ENCODE measurements at regions not wholly inside any gene's neighbourhood (a gene's known extent, or its start where the extent isn't known, plus 50 kb on each side); places are given as distances from the start of the nearest gene placed in this dataset.
A peak's percentile ranks its signal among the peaks of the same experiment; 100 is the strongest.
"Not testable (repeated sequence)": the region's sequence is repeated elsewhere in the genome, so short reads cannot be mapped to it uniquely, and the experiment has no call there.

- DNase-seq = peak; percentile 7
These were observed 102.1 kb downstream of the CRPPA start for GRCh38 chr7:16318989-16319915.

GRCh38 chr7:16318463-16318862, 102.9 kb downstream of the CRPPA start:
- DNase-seq = no peak

GRCh38 chr7:16317406-16317805, 103.9 kb downstream of the CRPPA start:
- DNase-seq = peak; percentile 8

- peak; percentile 5 for DNase-seq
These were observed 106.1 kb downstream of the CRPPA start for GRCh38 chr7:16315280-16315679.

- DNase-seq = no peak
These were observed 112.2 kb downstream of the CRPPA start for GRCh38 chr7:16309129-16309528.

GRCh38 chr7:16301291-16301690, 120.0 kb downstream of the CRPPA start:
- DNase-seq = no peak

- no peak for DNase-seq
These were observed 120.9 kb downstream of the CRPPA start for GRCh38 chr7:16300361-16300895.

- no peak for DNase-seq
These were observed 121.5 kb downstream of the CRPPA start for GRCh38 chr7:16299853-16300252.

GRCh38 chr7:16298221-16298620, 123.1 kb downstream of the CRPPA start:
- DNase-seq = no peak

GRCh38 chr7:16295558-16295957, 125.8 kb downstream of the CRPPA start:
- peak; percentile 19 for DNase-seq

GRCh38 chr7:16293669-16294425, 127.5 kb downstream of the CRPPA start:
- DNase-seq = no peak

- no peak for DNase-seq
These were observed 136.8 kb downstream of the CRPPA start for GRCh38 chr7:16284581-16284980.

GRCh38 chr7:16278167-16278787, 143.1 kb downstream of the CRPPA start:
- DNase-seq = no peak

- DNase-seq = peak; percentile 9
These were observed 149.2 kb downstream of the CRPPA start for GRCh38 chr7:16271990-16272665.

- DNase-seq = no peak
These were observed 149.9 kb downstream of the CRPPA start for GRCh38 chr7:16271355-16271915.

GRCh38 chr7:16270844-16271243, 150.5 kb downstream of the CRPPA start:
- DNase-seq = no peak

GRCh38 chr7:16268821-16269768, 152.2 kb downstream of the CRPPA start:
- peak; percentile 91 for DNase-seq

- no peak for DNase-seq
These were observed 153.2 kb downstream of the CRPPA start for GRCh38 chr7:16267953-16268820.

GRCh38 chr7:16266877-16267276, 154.5 kb downstream of the CRPPA start:
- no peak for DNase-seq

GRCh38 chr7:16266470-16266869, 154.9 kb downstream of the CRPPA start:
- not testable (repeated sequence) for DNase-seq

Measured in fibroblast of upper back skin (primary cell).